ENCODE measurements at regions not wholly inside any gene's neighbourhood (a gene's known extent, or its start where the extent isn't known, plus 50 kb on each side); places are given as distances from the start of the nearest gene placed in this dataset.

GRCh38 chrX:80181079-80181478, 166.5 kb downstream of the TBX22 start:
- TF ChIP-seq CTCF (IDR thresholded peaks at IDR 0.05): peak; percentile 47
- no peak for TF ChIP-seq POLR2AphosphoS5 (IDR thresholded peaks at IDR 0.05; ENCODE audit: low read depth, low read length)
- no peak for TF ChIP-seq YY1 (IDR thresholded peaks at IDR 0.05; ENCODE audit: low read depth)
- TF ChIP-seq SMC3 (IDR thresholded peaks at IDR 0.05; ENCODE audit: low read depth, low read length): no peak
- TF ChIP-seq ZBTB33 (IDR thresholded peaks at IDR 0.05; ENCODE audit: borderline replicate concordance, low read depth): no peak
- TF ChIP-seq MAX (IDR thresholded peaks at IDR 0.05; ENCODE audit: low read depth): no peak
- TF ChIP-seq USF1 (IDR thresholded peaks at IDR 0.05; ENCODE audit: borderline replicate concordance, low read depth): no peak
- no peak for TF ChIP-seq EZH2phosphoT487 (IDR thresholded peaks at IDR 0.05; ENCODE audit: borderline replicate concordance, low read depth)
- TF ChIP-seq FOXJ3 (CRISPR knock-in tag; IDR thresholded peaks at IDR 0.05): no peak
- no peak for TF ChIP-seq GABPA (IDR thresholded peaks at IDR 0.05; ENCODE audit: low read depth)
- TF ChIP-seq USF2 (IDR thresholded peaks at IDR 0.05; ENCODE audit: borderline replicate concordance, low read depth, low read length): no peak
- no peak for TF ChIP-seq TCF12 (IDR thresholded peaks at IDR 0.05)

Measured in SK-N-SH (cell line).